ENCODE measurements at regions not wholly inside any gene's neighbourhood (a gene's known extent, or its start where the extent isn't known, plus 50 kb on each side); places are given as distances from the start of the nearest gene placed in this dataset.

GRCh38 chr4:180285796-180286195 is 1957.4 kb upstream of the TENM3 start:
- H3K4me1 ChIP-seq, result no peaks in the 10 kb centered on the region
- DNase-seq (ENCODE audit: low spot score in 2 of 2), result no peak
- H3K4me3 ChIP-seq, result no peak overlapping the region
- H3K36me3 ChIP-seq, result no peaks in the 10 kb centered on the region
- WGBS, result 84% methylated on average over 1 of the region's 1 CpG
- no peak overlapping the region for H3K27ac ChIP-seq
- H3K9me3 ChIP-seq, result no peaks in the 10 kb centered on the region
- no peaks in the 10 kb centered on the region for H3K27me3 ChIP-seq
- TF ChIP-seq POLR2AphosphoS5 (IDR thresholded peaks at IDR 0.05) (no peak), CTCF (IDR thresholded peaks at IDR 0.05) (no peak)

GRCh38 chr4:180292339-180292738 is 1950.9 kb upstream of the TENM3 start:
- no peak overlapping the region for H3K4me3 ChIP-seq
- no peaks in the 10 kb centered on the region for H3K27me3 ChIP-seq
- no peak overlapping the region for H3K27ac ChIP-seq
- TF ChIP-seq CTCF (IDR thresholded peaks at IDR 0.05) (no peak), POLR2A (IDR thresholded peaks at IDR 0.05) (no peak)
- H3K4me1 ChIP-seq, result no peaks in the 10 kb centered on the region
- peaks cover 6% of the 10 kb centered on the region for H3K9me3 ChIP-seq
- WGBS, result 36% methylated on average over 1 of the region's 1 CpG
- DNase-seq (ENCODE audit: low spot score in 2 of 2), result no peak
- no peaks in the 10 kb centered on the region for H3K36me3 ChIP-seq

GRCh38 chr4:180296036-180296599 is 1947.1 kb upstream of the TENM3 start:
- no peaks in the 10 kb centered on the region for H3K4me1 ChIP-seq
- H3K9me3 ChIP-seq, result peaks cover 6% of the 10 kb centered on the region
- no peaks in the 10 kb centered on the region for H3K36me3 ChIP-seq
- no peaks in the 10 kb centered on the region for H3K27me3 ChIP-seq
- no peak overlapping the region for H3K27ac ChIP-seq
- 51% methylated on average over 4 of the region's 4 CpGs for WGBS
- TF ChIP-seq CTCF (IDR thresholded peaks at IDR 0.05) (no peak), EP300 (IDR thresholded peaks at IDR 0.05) (no peak), POLR2AphosphoS5 (IDR thresholded peaks at IDR 0.05) (no peak), POLR2A (IDR thresholded peaks at IDR 0.05) (no peak)
- no peak for DNase-seq (ENCODE audit: low spot score in 2 of 2)
- no peak overlapping the region for H3K4me3 ChIP-seq

GRCh38 chr4:180304321-180304720 is 1938.9 kb upstream of the TENM3 start:
- TF ChIP-seq POLR2A (IDR thresholded peaks at IDR 0.05) (no peak), EP300 (IDR thresholded peaks at IDR 0.05) (no peak), CTCF (IDR thresholded peaks at IDR 0.05) (no peak)
- Histone ChIP-seq H3K36me3 (no peaks in the 10 kb centered on the region), H3K9me3 (no peaks in the 10 kb centered on the region), H3K27ac (no peak overlapping the region), H3K4me3 (no peak overlapping the region), H3K4me1 (no peaks in the 10 kb centered on the region), H3K27me3 (no peaks in the 10 kb centered on the region)
- no peak for DNase-seq (ENCODE audit: low spot score in 2 of 2)
- 83% methylated on average over 4 of the region's 4 CpGs for WGBS

GRCh38 chr4:180310616-180311015 is 1932.6 kb upstream of the TENM3 start:
- no peaks in the 10 kb centered on the region for H3K36me3 ChIP-seq
- DNase-seq (ENCODE audit: low spot score in 2 of 2), result no peak
- no peaks in the 10 kb centered on the region for H3K4me1 ChIP-seq
- no peak overlapping the region for H3K4me3 ChIP-seq
- no peak overlapping the region for H3K27ac ChIP-seq
- TF ChIP-seq EP300 (IDR thresholded peaks at IDR 0.05), result no peak
- TF ChIP-seq POLR2A (IDR thresholded peaks at IDR 0.05), result no peak
- no peak for TF ChIP-seq CTCF (IDR thresholded peaks at IDR 0.05)
- H3K27me3 ChIP-seq, result no peaks in the 10 kb centered on the region
- no peaks in the 10 kb centered on the region for H3K9me3 ChIP-seq
- whole genome bisulfite sequencing, result 95% methylated on average over 3 of the region's 3 CpGs
